Peyer's patch (tissue), 4 donors: ENCODE measurements at regions not wholly inside any gene's neighbourhood (a gene's known extent, or its start where the extent isn't known, plus 50 kb on each side); places are given as distances from the start of the nearest gene placed in this dataset.

Experiments used
- POLR2A ChIP-seq, 2 donors: fragments of 450-650 bp; IDR thresholded peaks; one replicate each; pipeline ENCODE4 v1.5.1; 2017; ENCODE audit warnings: antibody characterized with exemption in 2 of 2, mild to moderate bottlenecking in 2 of 2, moderate library complexity in 2 of 2
- TF ChIP-seq, protein P1 (sequence below), 6 experiments: fragments of 450-650 bp in 4 of 6; fragments of 200-600 bp in 2 of 6; sonication (generic) in 1 of 6; IDR thresholded peaks; one replicate each; pipeline ENCODE4 v1.5.1; 2017 to 2019; ENCODE audit warnings: antibody characterized with exemption in 6 of 6, mild to moderate bottlenecking in 3 of 6, moderate library complexity in 1 of 6

DNA sequence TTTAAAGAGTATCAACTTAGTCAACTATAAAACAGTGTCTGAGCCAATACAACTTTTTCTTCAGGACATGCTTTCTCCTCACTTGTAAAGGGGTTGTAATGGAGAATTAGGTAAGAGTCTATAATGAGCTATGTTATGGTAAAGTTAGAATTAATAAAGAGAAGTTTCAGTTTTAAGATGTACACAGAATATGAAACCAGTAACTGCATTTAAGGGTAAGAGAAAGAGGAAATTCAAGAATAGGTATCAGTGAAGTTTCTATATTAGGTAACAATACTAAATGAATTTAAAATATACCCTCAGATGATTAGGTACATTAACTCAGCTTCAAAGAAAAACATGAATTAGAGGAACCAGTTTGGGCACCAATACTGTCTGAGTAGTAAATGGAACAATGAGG lies 1444.3 kb upstream of the ADGRB3 start:
- no peak for TF ChIP-seq POLR2A (IDR thresholded peaks at IDR 0.05)
- TF ChIP-seq, protein P1, sequence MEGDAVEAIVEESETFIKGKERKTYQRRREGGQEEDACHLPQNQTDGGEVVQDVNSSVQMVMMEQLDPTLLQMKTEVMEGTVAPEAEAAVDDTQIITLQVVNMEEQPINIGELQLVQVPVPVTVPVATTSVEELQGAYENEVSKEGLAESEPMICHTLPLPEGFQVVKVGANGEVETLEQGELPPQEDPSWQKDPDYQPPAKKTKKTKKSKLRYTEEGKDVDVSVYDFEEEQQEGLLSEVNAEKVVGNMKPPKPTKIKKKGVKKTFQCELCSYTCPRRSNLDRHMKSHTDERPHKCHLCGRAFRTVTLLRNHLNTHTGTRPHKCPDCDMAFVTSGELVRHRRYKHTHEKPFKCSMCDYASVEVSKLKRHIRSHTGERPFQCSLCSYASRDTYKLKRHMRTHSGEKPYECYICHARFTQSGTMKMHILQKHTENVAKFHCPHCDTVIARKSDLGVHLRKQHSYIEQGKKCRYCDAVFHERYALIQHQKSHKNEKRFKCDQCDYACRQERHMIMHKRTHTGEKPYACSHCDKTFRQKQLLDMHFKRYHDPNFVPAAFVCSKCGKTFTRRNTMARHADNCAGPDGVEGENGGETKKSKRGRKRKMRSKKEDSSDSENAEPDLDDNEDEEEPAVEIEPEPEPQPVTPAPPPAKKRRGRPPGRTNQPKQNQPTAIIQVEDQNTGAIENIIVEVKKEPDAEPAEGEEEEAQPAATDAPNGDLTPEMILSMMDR (IDR thresholded peaks at IDR 0.05): no peak
